ENCODE measurements at regions not wholly inside any gene's neighbourhood (a gene's known extent, or its start where the extent isn't known, plus 50 kb on each side); places are given as distances from the start of the nearest gene placed in this dataset.
"Not testable (repeated sequence)": the region's sequence is repeated elsewhere in the genome, so short reads cannot be mapped to it uniquely, and the experiment has no call there.

DNA sequence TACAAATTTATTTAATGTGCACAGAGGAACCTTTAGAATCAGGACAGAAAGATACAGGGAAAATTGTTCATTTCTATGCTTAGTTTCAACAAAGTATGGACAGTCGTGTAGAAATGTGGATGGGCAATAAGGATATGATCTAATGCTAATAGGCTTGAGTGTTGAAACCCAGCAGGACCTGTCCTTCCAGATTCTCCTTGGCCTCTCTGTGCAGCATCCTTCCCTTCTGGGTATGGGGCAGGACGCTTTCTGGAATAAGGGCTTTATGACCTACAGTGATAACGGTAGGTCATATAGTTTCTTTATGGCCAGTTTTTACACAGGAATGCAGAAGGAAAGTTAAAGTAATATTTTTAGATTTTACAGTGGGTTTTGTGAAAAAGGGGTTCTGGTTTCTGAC, 698.1 kb downstream of the SI start:
- DNase-seq (ENCODE audit: low read depth in 2 of 2), result no peak

DNA sequence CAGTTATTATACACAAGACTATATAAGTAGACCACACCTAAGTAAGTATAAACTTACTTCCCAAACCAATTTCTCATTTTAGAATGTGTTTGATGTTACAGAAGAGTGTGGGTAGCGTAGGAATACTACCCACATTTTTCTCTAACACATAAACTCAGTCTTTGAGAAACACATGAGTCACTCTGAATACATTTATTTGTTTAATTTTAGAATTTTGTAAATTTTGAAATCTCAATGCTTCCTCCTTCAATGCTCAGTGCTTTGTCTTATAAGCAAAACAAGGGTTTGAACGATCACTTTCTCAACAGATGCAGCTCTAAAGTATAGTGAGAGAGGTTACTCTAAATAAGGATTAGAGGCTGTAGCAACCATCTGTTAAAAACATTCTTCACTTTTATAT, 700.8 kb downstream of the SI start:
- no peak for DNase-seq (ENCODE audit: low read depth in 2 of 2)

- no peak for DNase-seq (ENCODE audit: low read depth in 2 of 2)
Observed at GRCh38 chr3:164375995-164376394, 702.3 kb downstream of the SI start.

- DNase-seq (ENCODE audit: low read depth in 2 of 2), result peak in 1 of 2 experiments; percentile 2
Observed at GRCh38 chr3:164375538-164375937, 702.8 kb downstream of the SI start.

DNA sequence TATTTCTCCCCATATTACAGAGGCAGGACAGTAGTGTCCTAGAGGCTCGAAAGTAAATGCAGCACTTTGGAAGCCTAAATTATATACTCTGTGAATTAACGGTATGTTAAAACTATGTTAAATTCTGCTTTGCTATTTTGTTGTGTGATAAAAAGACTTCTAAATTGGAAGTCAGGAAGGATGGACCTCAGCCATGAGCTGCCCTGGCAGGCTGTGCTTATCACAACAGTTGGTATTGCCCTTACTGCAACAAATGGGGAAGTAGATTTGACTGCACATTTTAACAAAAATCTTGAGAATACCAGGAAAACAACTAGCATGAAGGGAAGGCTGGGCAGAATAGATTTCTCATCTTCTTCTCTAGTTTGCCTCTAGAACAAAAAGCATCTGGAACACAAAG, 706.6 kb downstream of the SI start:
- no peak for DNase-seq (ENCODE audit: low read depth in 2 of 2)

GRCh38 chr3:164370970-164371369, 707.3 kb downstream of the SI start:
- no peak for DNase-seq (ENCODE audit: low read depth in 2 of 2)

DNA sequence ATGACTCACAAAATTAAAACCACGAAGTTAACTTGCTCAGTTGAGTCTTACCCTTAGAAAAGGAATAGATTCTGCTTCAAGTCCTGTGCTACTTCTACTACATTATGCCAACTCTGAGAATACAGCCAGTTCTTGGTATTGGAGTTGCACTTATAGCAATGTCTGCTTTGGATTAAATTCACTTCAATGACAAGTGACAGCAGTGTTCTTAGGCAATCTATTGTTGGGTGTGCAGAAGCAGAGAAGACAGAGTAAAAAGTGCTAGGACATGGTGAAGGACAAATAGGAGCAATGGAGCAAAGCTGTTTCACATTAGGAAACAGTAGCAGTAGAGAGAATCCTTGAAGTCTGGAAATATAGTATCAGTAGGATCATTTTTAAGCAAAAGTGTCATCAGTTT, 713.1 kb downstream of the SI start:
- DNase-seq (ENCODE audit: low read depth in 2 of 2), result no peak

DNA sequence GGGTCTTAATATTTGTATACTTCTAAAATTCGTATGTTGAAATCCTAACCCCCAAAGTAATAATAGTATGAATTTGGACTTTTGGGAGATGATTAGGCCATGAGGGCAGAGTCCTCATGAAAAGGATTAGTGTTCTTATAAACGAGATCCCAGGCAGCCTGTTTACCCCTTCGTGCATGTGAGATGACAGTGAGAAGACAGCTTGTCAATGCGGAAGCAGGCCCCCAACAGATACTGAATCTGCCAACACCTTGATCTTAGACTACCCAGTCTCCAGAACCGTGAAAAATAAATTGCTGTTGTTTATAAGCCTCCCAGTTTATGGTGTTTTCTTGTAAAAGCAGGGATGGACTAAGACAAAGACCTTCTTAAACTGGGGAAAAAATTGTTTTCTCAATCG, 714.2 kb downstream of the SI start:
- no peak for DNase-seq (ENCODE audit: low read depth in 2 of 2)

DNA sequence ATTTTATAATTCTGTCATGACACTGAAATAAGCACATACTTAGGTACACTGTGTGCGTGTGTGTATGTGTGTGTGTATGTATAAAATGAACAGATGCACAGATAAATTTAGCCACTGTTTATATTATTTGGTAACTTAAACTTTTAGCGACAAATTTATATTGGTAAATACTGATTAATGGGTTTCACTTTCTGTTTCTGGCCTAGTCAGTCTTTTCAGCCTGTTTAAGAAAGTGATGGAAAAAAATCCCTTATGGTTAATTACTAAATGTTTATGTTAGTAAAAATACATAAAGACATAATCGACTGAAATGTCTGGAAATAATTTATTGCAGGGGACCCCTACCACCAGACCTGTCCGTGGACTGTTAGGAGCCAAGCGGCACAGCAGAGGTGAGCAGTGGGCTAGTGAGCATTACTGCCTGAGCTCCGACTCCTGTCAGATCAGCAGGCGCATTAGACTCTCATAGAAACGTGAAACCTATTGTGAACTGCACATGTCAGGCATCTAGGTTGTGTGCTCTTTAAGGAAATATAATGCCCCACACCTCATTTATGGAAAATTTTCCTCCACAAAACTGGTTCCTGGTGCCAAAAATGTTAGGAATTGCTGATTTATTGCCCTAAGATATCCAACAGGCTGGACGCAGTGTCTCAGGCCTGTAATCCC, 717.4 kb downstream of the SI start:
- DNase-seq (ENCODE audit: low read depth in 2 of 2), result no peak

- no peak for DNase-seq (ENCODE audit: low read depth in 2 of 2)
Observed at GRCh38 chr3:164360078-164360578, 718.2 kb downstream of the SI start.

- DNase-seq (ENCODE audit: low read depth in 2 of 2), result no peak
Observed at GRCh38 chr3:164352991-164353390, 725.3 kb downstream of the SI start.

- peak; percentile 3 to 5 for DNase-seq (ENCODE audit: low read depth in 2 of 2)
Observed at GRCh38 chr3:164351131-164351530, 727.2 kb downstream of the SI start.

GRCh38 chr3:164342206-164342605, 736.1 kb downstream of the SI start:
- not testable (repeated sequence) for DNase-seq (ENCODE audit: low read depth in 2 of 2)

GRCh38 chr3:164341086-164341485, 737.2 kb downstream of the SI start:
- no peak for DNase-seq (ENCODE audit: low read depth in 2 of 2)

GRCh38 chr3:164340273-164340672, 738.0 kb downstream of the SI start:
- DNase-seq (ENCODE audit: low read depth in 2 of 2), result no peak

DNA sequence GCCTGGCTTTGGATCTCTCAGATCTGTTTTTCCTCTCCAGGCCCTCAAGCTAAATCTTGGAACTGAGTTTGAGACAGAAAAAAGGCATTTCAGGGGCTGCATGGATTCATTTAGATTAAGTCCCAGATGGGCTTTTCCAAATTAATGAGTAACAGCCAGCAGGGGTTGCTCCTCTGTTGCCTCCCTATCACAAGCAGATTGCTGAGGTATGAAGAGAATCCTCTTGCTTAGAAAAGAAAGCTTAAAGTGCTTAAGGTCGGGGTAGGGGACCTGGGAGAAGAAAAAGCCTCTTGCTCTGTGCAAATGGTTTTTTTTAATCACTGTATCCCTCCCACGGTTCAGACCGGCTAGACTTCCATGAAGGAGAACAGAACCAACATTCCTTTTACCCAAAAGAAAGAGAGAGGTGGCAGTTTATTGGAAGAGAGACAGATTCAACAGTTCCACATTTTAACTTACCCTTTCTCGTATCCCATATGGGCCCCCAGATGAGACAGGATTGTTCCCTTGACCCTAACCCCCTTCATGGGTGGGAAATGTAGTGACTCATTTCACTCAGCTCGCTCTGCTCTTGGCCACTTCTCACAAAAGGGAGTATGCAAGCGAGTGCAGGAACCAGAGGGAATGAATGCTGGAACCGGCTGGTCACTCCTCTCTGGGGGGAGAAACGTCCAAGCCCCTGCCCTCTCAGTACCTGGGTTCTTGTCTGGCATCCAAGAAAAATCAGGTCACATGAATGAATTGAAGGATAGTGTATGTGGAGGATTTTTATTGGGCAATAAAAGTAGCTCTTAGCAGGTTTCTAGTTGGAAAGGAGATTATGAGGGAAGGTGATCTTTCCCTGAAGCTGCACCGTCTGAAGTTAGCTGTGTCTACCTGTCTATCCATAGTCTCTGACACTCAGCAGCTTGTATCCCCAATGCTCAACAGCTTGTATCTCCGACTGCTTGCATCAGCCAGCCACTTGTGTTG, 745.2 kb downstream of the SI start:
- DNase-seq (ENCODE audit: low read depth in 2 of 2), result peak; percentile 2 to 8

GRCh38 chr3:164326714-164327113, 751.6 kb downstream of the SI start:
- no peak for DNase-seq (ENCODE audit: low read depth in 2 of 2)

DNA sequence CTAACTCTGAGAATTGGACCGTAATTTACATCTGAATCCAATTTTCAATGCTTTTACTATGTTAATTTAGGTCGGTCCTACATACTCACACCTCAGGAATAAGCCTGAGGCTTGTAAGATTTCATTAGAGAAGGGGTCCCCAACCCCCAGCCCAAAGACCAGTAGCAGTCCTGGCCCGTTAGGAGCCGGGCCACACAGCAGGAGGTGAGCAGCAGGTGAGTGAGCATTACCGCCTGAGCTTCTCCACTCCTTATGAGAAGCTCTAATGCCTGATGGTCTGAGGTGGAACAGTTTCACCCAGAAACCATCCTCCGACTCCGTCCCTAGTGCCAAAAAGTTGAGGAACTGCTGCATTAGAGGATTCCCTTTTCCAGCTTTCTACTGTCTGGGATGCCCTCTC, 757.3 kb downstream of the SI start:
- no peak for DNase-seq (ENCODE audit: low read depth in 2 of 2)

DNA sequence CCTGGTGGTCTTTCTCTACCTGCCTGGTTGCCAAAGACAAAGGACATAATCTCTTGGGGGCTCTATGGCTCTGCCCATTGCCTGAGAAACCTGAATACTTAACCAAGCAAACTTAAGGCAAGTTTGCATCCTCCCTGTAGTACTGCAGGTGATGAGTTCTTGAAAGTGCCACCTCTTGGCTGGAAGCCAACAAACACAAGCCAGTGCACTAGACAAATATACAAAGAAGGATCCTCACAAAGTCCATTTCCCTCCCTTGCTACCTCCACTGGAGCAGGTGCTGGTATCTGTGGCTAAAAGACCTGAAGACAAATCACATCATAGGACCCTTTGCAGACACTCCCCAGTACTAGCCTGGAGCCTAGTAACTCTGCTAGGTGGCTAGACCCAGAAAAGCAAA, 772.3 kb downstream of the SI start:
- no peak for DNase-seq (ENCODE audit: low read depth in 2 of 2)

DNA sequence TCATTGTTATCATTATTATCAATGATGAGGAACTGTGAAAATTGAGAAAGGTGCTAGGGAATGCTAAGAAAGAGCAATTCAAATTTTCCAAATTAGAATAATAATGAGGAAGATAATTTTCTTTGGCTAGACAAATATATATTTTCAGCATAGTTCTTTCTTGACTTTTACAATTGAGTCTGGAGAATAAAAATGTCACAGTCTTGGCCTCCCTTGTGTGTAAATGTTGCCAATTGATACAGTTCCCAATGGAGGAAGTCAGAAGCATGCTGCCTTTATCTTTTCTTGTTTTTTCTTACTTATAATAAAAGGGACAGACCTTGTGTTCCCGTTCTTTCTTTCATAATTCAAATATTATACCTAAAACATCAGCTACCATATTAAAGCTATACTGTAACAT, 774.4 kb downstream of the SI start:
- no peak for DNase-seq (ENCODE audit: low read depth in 2 of 2)

GRCh38 chr3:164302622-164303021, 775.7 kb downstream of the SI start:
- no peak for DNase-seq (ENCODE audit: low read depth in 2 of 2)

DNA sequence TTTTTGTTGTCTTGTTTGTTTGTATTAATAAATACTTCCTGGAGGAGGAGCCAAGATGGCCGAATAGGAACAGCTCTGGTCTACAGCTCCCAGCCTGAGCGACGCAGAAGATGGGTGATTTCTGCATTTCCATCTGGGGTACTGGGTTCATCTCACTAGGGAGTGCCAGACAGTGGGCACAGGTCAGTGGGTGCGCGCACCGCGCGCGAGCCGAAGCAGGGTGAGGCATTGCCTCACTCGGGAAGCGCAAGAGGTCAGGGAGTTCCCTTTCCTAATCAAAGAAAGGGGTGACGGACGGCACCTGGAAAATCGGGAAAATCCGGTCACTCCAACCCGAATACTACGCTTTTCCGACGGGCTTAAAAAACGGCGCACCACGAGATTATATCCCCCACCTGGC, 786.8 kb downstream of the SI start:
- DNase-seq (ENCODE audit: low read depth in 2 of 2), result not testable (repeated sequence)

GRCh38 chr3:164278550-164278949, 799.7 kb downstream of the SI start:
- DNase-seq (ENCODE audit: low read depth in 2 of 2), result no peak

All from fibroblast of skin of left quadriceps (primary cell).